ENCODE measurements at regions not wholly inside any gene's neighbourhood (a gene's known extent, or its start where the extent isn't known, plus 50 kb on each side); places are given as distances from the start of the nearest gene placed in this dataset.

DNA sequence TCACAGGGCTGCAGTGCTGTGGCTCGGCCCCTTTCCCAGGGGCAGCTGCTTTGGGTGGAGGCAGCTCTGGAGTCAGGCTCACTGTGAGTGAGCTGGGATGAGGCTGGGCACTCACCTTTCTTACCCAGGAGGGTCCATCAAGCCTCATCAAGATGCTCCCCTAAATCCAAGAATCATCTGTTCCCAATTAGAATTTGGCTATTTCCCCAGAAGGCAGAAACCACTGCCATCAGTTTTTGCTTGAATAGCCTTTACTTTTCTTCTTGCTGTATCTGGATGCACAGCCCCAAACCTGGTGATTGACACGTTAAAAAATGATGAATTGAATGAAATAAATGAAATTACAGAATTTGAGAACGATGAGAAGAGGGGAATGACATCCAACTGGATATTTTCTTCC is 74.3 kb upstream of the LYZL1 start:
- no peaks in the 10 kb centered on the region for H3K27me3 ChIP-seq (replicated peaks; ENCODE audit: insufficient read depth, low read length)
- no peaks in the 10 kb centered on the region for H3K36me3 ChIP-seq (replicated peaks; ENCODE audit: insufficient read depth, low read length)
- no peak overlapping the region for H2AFZ ChIP-seq (ENCODE audit: low read length)
- no peaks in the 10 kb centered on the region for H3K9me2 ChIP-seq (replicated peaks; ENCODE audit: insufficient read depth, low read length)
- H3K27ac ChIP-seq (ENCODE audit: low read length): no peak overlapping the region
- no peaks in the 10 kb centered on the region for H3K79me2 ChIP-seq (ENCODE audit: low read length)
- H3K4me1 ChIP-seq (ENCODE audit: low read length): no peaks in the 10 kb centered on the region
- H3K4me2 ChIP-seq (ENCODE audit: low read depth, low read length): no peak overlapping the region
- no peak for TF ChIP-seq EZH2 (optimal IDR thresholded peaks at IDR 0.05; ENCODE audit: low read depth, low read length)
- TF ChIP-seq, protein P1, sequence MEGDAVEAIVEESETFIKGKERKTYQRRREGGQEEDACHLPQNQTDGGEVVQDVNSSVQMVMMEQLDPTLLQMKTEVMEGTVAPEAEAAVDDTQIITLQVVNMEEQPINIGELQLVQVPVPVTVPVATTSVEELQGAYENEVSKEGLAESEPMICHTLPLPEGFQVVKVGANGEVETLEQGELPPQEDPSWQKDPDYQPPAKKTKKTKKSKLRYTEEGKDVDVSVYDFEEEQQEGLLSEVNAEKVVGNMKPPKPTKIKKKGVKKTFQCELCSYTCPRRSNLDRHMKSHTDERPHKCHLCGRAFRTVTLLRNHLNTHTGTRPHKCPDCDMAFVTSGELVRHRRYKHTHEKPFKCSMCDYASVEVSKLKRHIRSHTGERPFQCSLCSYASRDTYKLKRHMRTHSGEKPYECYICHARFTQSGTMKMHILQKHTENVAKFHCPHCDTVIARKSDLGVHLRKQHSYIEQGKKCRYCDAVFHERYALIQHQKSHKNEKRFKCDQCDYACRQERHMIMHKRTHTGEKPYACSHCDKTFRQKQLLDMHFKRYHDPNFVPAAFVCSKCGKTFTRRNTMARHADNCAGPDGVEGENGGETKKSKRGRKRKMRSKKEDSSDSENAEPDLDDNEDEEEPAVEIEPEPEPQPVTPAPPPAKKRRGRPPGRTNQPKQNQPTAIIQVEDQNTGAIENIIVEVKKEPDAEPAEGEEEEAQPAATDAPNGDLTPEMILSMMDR (IDR thresholded peaks at IDR 0.05; ENCODE audit: low read length): no peak
- no peak for TF ChIP-seq EZH2phosphoT487 (IDR thresholded peaks at IDR 0.05; ENCODE audit: low read length)
- no peak for DNase-seq
- H3K4me3 ChIP-seq (ENCODE audit: low read length): no peak overlapping the region
- H4K20me1 ChIP-seq (ENCODE audit: insufficient read depth, low read length): no peaks in the 10 kb centered on the region
- H3K9me3 ChIP-seq (replicated peaks; ENCODE audit: insufficient read depth, low read length): no peaks in the 10 kb centered on the region
- no peak overlapping the region for H3K9ac ChIP-seq (ENCODE audit: low read length)
- H3F3A ChIP-seq (ENCODE audit: insufficient read depth, low read length): no peaks in the 10 kb centered on the region

DNA sequence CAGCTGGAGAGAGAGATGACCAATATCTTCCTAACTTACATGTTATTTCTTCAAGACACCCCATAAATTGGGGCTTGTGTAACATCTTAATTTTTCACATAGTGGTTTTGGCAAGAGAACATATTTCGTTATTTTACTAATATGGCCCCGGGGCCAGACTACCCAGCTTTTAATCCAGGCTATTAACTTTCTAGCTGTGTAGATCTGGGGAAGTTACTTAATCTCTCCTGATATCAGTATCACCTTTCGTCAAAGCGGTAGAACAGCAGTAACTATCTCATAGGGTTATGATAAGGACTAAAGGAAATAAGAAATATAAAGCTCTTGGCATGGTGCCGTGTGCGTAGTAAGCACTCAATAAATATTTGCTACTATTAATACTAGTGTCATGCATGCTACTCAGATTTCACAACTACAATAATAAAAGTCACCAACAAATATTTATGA is 71.6 kb upstream of the LYZL1 start:
- Histone ChIP-seq H4K20me1 (ENCODE audit: insufficient read depth, low read length) (no peaks in the 10 kb centered on the region), H3K79me2 (ENCODE audit: low read length) (no peaks in the 10 kb centered on the region), H3K9me3 (replicated peaks; ENCODE audit: insufficient read depth, low read length) (no peaks in the 10 kb centered on the region), H3K4me1 (ENCODE audit: low read length) (no peaks in the 10 kb centered on the region), H3K4me3 (ENCODE audit: low read length) (no peak overlapping the region), H3K4me2 (ENCODE audit: low read depth, low read length) (no peak overlapping the region), H2AFZ (ENCODE audit: low read length) (no peak overlapping the region), H3K9ac (ENCODE audit: low read length) (no peak overlapping the region), H3K27me3 (replicated peaks; ENCODE audit: insufficient read depth, low read length) (no peaks in the 10 kb centered on the region), H3K36me3 (replicated peaks; ENCODE audit: insufficient read depth, low read length) (no peaks in the 10 kb centered on the region), H3F3A (ENCODE audit: insufficient read depth, low read length) (no peaks in the 10 kb centered on the region), H3K9me2 (replicated peaks; ENCODE audit: insufficient read depth, low read length) (no peaks in the 10 kb centered on the region), H3K27ac (ENCODE audit: low read length) (no peak overlapping the region)
- no peak for TF ChIP-seq EZH2 (optimal IDR thresholded peaks at IDR 0.05; ENCODE audit: low read depth, low read length)
- TF ChIP-seq EZH2phosphoT487 (IDR thresholded peaks at IDR 0.05; ENCODE audit: low read length): no peak
- TF ChIP-seq, protein P1 (IDR thresholded peaks at IDR 0.05; ENCODE audit: low read length): no peak
- no peak for DNase-seq

DNA sequence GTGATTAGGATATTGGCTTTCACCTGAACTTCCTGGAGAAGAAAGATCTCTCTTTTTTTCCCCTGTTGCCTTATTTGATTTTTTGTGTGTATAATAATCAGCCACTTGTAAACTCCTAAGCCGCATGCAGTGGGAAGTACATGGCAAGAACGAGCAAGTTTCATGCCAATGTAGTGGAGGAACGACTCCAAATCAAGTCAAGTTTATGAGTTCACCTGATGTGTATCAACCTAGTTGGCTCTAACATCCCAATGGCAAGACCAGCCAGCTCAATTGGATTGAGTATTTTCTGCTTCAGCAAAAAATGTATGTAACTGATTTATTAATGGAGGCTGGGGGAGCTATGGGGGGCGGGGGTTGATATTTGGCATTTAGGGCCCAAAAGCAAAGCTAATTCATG is 65.5 kb upstream of the LYZL1 start:
- Histone ChIP-seq H3K4me2 (ENCODE audit: low read depth, low read length) (no peak overlapping the region), H3K79me2 (ENCODE audit: low read length) (no peaks in the 10 kb centered on the region), H2AFZ (ENCODE audit: low read length) (no peak overlapping the region), H4K20me1 (ENCODE audit: insufficient read depth, low read length) (no peaks in the 10 kb centered on the region), H3K9me3 (replicated peaks; ENCODE audit: insufficient read depth, low read length) (no peaks in the 10 kb centered on the region), H3F3A (ENCODE audit: insufficient read depth, low read length) (no peaks in the 10 kb centered on the region), H3K4me1 (ENCODE audit: low read length) (no peaks in the 10 kb centered on the region), H3K9me2 (replicated peaks; ENCODE audit: insufficient read depth, low read length) (no peaks in the 10 kb centered on the region), H3K9ac (ENCODE audit: low read length) (no peak overlapping the region), H3K36me3 (replicated peaks; ENCODE audit: insufficient read depth, low read length) (no peaks in the 10 kb centered on the region), H3K4me3 (ENCODE audit: low read length) (no peak overlapping the region), H3K27me3 (replicated peaks; ENCODE audit: insufficient read depth, low read length) (no peaks in the 10 kb centered on the region), H3K27ac (ENCODE audit: low read length) (no peak overlapping the region)
- no peak for DNase-seq
- TF ChIP-seq EZH2phosphoT487 (IDR thresholded peaks at IDR 0.05; ENCODE audit: low read length) (no peak), EZH2 (optimal IDR thresholded peaks at IDR 0.05; ENCODE audit: low read depth, low read length) (no peak)
- TF ChIP-seq, protein P1 (IDR thresholded peaks at IDR 0.05; ENCODE audit: low read length): no peak
